ENCODE measurements at regions not wholly inside any gene's neighbourhood (a gene's known extent, or its start where the extent isn't known, plus 50 kb on each side); places are given as distances from the start of the nearest gene placed in this dataset.

DNA sequence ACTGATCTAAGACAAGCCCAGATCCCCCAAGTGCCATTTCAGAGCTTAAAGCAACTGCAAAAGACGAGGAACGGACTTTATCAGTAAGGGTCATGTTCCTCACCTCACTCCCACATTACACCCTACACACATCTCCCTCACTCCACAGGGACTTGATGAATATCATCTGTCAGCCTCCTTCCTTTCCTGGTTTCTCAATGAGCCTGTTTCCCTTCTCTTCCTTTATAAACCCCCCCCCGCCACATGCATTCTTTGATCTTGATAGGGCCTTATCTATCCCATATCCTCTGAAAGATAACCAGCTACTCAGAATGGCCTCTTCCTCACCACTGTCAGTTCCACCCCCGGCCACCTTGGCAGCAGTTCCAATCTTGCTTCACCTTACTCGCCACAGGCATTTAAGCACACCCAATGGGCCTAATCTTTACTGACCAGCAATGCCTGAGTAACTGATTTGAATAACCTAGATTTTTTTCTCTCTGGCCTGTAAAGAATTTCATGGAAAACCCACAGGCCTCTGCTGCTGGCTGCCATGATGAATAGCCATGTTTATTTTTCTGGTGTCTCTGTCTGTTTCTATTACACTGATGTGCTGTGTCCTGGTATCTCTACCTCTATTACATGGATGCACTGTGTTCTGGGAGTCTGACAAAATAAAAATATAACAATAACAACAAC, 138.7 kb downstream of the PHLDA1 start (continued):
- TF ChIP-seq, protein P1, sequence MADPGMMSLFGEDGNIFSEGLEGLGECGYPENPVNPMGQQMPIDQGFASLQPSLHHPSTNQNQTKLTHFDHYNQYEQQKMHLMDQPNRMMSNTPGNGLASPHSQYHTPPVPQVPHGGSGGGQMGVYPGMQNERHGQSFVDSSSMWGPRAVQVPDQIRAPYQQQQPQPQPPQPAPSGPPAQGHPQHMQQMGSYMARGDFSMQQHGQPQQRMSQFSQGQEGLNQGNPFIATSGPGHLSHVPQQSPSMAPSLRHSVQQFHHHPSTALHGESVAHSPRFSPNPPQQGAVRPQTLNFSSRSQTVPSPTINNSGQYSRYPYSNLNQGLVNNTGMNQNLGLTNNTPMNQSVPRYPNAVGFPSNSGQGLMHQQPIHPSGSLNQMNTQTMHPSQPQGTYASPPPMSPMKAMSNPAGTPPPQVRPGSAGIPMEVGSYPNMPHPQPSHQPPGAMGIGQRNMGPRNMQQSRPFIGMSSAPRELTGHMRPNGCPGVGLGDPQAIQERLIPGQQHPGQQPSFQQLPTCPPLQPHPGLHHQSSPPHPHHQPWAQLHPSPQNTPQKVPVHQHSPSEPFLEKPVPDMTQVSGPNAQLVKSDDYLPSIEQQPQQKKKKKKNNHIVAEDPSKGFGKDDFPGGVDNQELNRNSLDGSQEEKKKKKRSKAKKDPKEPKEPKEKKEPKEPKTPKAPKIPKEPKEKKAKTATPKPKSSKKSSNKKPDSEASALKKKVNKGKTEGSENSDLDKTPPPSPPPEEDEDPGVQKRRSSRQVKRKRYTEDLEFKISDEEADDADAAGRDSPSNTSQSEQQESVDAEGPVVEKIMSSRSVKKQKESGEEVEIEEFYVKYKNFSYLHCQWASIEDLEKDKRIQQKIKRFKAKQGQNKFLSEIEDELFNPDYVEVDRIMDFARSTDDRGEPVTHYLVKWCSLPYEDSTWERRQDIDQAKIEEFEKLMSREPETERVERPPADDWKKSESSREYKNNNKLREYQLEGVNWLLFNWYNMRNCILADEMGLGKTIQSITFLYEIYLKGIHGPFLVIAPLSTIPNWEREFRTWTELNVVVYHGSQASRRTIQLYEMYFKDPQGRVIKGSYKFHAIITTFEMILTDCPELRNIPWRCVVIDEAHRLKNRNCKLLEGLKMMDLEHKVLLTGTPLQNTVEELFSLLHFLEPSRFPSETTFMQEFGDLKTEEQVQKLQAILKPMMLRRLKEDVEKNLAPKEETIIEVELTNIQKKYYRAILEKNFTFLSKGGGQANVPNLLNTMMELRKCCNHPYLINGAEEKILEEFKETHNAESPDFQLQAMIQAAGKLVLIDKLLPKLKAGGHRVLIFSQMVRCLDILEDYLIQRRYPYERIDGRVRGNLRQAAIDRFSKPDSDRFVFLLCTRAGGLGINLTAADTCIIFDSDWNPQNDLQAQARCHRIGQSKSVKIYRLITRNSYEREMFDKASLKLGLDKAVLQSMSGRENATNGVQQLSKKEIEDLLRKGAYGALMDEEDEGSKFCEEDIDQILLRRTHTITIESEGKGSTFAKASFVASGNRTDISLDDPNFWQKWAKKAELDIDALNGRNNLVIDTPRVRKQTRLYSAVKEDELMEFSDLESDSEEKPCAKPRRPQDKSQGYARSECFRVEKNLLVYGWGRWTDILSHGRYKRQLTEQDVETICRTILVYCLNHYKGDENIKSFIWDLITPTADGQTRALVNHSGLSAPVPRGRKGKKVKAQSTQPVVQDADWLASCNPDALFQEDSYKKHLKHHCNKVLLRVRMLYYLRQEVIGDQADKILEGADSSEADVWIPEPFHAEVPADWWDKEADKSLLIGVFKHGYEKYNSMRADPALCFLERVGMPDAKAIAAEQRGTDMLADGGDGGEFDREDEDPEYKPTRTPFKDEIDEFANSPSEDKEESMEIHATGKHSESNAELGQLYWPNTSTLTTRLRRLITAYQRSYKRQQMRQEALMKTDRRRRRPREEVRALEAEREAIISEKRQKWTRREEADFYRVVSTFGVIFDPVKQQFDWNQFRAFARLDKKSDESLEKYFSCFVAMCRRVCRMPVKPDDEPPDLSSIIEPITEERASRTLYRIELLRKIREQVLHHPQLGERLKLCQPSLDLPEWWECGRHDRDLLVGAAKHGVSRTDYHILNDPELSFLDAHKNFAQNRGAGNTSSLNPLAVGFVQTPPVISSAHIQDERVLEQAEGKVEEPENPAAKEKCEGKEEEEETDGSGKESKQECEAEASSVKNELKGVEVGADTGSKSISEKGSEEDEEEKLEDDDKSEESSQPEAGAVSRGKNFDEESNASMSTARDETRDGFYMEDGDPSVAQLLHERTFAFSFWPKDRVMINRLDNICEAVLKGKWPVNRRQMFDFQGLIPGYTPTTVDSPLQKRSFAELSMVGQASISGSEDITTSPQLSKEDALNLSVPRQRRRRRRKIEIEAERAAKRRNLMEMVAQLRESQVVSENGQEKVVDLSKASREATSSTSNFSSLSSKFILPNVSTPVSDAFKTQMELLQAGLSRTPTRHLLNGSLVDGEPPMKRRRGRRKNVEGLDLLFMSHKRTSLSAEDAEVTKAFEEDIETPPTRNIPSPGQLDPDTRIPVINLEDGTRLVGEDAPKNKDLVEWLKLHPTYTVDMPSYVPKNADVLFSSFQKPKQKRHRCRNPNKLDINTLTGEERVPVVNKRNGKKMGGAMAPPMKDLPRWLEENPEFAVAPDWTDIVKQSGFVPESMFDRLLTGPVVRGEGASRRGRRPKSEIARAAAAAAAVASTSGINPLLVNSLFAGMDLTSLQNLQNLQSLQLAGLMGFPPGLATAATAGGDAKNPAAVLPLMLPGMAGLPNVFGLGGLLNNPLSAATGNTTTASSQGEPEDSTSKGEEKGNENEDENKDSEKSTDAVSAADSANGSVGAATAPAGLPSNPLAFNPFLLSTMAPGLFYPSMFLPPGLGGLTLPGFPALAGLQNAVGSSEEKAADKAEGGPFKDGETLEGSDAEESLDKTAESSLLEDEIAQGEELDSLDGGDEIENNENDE (IDR thresholded peaks at IDR 0.05; ENCODE audit: low read depth, low read length), result no peak
- TF ChIP-seq ATF1 (CRISPR knock-in tag; IDR thresholded peaks at IDR 0.05), result no peak
- peak; percentile 63; the same call in 1 of the 2 replicates for TF ChIP-seq ATF1 (tag; IDR thresholded peaks at IDR 0.05)
- no peak for TF ChIP-seq POLR2H (tag; IDR thresholded peaks at IDR 0.05; ENCODE audit: low read depth)
- TF ChIP-seq, protein P2, sequence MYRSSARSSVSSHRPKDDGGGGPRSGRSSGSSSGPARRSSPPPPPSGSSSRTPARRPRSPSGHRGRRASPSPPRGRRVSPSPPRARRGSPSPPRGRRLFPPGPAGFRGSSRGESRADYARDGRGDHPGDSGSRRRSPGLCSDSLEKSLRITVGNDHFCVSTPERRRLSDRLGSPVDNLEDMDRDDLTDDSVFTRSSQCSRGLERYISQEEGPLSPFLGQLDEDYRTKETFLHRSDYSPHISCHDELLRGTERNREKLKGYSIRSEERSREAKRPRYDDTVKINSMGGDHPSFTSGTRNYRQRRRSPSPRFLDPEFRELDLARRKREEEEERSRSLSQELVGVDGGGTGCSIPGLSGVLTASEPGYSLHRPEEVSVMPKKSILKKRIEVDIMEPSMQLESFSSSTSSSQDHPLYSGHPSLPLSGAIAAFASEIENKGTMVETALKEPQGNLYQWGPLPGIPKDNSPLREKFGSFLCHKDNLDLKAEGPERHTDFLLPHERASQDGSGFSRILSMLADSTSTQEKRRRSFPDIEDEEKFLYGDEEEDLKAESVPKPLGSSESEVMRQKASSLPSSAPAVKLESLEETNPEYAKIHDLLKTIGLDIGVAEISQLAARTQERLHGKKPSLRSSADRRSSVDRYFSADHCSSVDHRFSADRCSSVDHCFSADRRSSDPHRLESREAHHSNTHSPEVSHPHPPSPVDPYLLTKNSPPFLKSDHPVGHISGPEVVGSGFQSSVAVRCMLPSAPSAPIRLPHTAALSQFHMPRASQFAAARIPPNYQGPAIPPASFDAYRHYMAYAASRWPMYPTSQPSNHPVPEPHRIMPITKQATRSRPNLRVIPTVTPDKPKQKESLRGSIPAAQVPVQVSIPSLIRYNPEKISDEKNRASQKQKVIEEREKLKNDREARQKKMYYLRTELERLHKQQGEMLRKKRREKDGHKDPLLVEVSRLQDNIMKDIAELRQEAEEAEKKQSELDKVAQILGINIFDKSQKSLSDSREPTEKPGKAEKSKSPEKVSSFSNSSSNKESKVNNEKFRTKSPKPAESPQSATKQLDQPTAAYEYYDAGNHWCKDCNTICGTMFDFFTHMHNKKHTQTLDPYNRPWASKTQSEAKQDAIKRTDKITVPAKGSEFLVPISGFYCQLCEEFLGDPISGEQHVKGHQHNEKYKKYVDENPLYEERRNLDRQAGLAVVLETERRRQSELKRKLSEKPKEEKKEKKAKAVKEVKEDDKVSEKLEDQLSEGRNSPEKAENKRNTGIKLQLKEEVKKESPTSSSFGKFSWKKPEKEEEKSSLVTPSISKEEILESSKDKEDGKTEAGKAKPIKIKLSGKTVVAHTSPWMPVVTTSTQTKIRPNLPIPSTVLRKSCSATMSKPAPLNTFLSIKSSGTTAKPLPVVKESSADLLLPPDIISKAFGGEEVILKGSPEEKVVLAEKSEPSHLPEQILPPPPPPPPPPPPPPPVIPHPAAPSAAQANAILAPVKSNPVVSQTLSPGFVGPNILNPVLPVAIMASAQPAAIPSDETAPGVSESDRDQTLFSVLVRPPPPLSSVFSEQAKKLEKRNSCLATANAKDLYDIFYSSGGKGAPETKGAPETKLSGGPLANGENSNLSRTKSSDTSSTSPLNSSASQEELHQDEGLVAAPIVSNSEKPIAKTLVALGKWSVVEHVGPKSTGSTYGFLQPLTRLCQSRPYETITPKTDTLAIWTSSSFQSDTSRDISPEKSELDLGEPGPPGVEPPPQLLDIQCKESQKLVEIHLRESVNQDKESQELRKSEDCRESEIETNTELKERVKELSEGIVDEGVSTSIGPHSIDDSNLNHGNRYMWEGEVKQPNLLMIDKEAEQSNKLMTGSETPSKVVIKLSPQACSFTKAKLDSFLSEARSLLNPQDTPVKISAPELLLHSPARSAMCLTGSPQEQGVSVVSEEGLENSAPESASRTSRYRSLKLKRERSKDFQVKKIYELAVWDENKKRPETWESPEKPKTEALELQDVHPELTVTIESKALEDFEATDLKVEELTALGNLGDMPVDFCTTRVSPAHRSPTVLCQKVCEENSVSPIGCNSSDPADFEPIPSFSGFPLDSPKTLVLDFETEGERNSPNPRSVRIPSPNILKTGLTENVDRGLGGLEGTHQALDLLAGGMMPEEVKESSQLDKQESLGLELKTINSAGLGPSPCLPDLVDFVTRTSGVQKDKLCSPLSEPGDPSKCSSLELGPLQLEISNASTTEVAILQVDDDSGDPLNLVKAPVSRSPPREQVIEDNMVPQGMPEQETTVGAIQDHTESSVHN (IDR thresholded peaks at IDR 0.05; ENCODE audit: borderline replicate concordance in 1 of 2, low read depth in 1 of 2), result peak in 1 of 2 experiments; percentile 70; a peak in 1 of 4 replicates
- no peak for TF ChIP-seq ZKSCAN3 (CRISPR knock-in tag; IDR thresholded peaks at IDR 0.05)
- TF ChIP-seq RHOXF2B (CRISPR knock-in tag; conservative IDR thresholded peaks at IDR 0.05), result no peak
